ENCODE measurements at regions not wholly inside any gene's neighbourhood (a gene's known extent, or its start where the extent isn't known, plus 50 kb on each side); places are given as distances from the start of the nearest gene placed in this dataset.

DNA sequence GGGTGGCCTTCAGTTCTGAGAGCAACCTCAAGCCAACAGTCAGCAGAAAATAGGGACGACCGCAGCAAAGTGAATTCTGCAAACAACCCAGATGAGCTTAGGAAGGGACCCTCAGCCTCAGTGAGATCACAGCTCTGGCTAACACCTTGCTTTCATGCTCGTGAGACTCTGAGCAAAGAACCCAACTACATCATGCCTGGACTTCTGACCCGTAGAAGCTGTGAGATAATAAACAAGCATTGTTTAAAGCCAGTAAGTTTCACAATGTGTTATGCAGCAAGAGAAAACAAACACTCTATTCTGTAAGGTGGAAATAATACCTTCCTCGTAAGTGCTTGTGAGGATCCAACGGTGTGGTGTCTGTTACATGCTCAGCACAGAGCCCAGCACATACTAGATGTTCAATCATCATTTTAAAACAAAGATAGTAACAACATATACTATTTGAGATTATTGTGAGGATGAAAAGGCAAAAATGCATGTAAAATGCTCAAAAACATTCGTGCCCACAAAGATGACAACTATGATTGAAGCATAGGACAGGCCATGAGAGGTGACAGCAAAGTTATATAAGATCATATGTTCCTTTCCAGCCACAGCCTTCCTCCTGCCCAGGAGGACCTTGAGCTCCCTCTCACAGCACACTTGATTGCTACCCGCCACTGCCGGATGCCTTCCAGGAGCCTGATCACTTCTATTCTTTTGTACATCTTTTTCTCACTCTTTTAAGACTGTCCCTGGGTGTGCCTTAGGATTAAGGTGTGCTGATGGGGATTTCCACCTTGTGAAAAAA is 433.3 kb downstream of the BUD13 start:
- TF ChIP-seq, protein P1, sequence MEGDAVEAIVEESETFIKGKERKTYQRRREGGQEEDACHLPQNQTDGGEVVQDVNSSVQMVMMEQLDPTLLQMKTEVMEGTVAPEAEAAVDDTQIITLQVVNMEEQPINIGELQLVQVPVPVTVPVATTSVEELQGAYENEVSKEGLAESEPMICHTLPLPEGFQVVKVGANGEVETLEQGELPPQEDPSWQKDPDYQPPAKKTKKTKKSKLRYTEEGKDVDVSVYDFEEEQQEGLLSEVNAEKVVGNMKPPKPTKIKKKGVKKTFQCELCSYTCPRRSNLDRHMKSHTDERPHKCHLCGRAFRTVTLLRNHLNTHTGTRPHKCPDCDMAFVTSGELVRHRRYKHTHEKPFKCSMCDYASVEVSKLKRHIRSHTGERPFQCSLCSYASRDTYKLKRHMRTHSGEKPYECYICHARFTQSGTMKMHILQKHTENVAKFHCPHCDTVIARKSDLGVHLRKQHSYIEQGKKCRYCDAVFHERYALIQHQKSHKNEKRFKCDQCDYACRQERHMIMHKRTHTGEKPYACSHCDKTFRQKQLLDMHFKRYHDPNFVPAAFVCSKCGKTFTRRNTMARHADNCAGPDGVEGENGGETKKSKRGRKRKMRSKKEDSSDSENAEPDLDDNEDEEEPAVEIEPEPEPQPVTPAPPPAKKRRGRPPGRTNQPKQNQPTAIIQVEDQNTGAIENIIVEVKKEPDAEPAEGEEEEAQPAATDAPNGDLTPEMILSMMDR (IDR thresholded peaks at IDR 0.05): no peak
- no peak for TF ChIP-seq ZFX (IDR thresholded peaks at IDR 0.05; ENCODE audit: borderline replicate concordance)

Data from 22Rv1 (cell line).